Panc1 (cell line): ENCODE measurements at regions not wholly inside any gene's neighbourhood (a gene's known extent, or its start where the extent isn't known, plus 50 kb on each side); places are given as distances from the start of the nearest gene placed in this dataset.

Source experiments
- CTCF ChIP-seq: fragments of 450-650 bp; IDR thresholded peaks from 2 replicates; pipeline ENCODE4 v1.5.1; 2017; ENCODE audit warnings: mild to moderate bottlenecking
- POLR2AphosphoS5 ChIP-seq: IDR thresholded peaks from 2 replicates; pipeline ENCODE4 v1.6.1; 2012; ENCODE audit warnings: mild to moderate bottlenecking, low read depth, low read length, moderate library complexity

DNA sequence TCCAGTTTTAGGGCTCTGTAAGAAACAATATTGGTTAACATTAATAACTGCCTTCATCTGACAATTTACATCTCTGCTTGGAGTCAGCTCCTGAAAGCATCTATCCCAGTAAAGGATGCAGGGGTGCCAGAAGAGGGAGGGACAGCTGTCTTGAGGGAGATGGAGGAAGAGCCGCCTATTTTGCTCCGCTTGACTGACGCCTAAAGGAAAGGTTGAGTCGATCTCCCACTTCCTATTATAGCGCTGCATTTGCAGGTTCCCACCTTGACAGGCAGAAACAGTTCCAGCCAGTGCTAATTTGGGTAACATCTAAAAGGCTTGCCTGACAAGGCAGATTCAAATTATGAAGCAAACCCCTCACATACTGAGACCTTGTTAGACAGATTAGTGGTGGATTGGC lies 374.6 kb downstream of the SPATA31D1 start:
- TF ChIP-seq POLR2AphosphoS5, result no peak
- TF ChIP-seq CTCF, result no peak
